Thyroid gland (tissue), 4 donors: ENCODE measurements at regions not wholly inside any gene's neighbourhood (a gene's known extent, or its start where the extent isn't known, plus 50 kb on each side); places are given as distances from the start of the nearest gene placed in this dataset.
"Not testable (repeated sequence)": the region's sequence is repeated elsewhere in the genome, so short reads cannot be mapped to it uniquely, and the experiment has no call there.

ENCODE experiments used
- CTCF ChIP-seq, 6 experiments: fragments of 200-600 bp in 3 of 6; fragments of 450-650 bp in 3 of 6; sonication (generic) in 3 of 6; IDR thresholded peaks; one replicate each; pipeline ENCODE4 v1.5.1; 2016 to 2019; ENCODE audit warnings: antibody characterized with exemption in 6 of 6, mild to moderate bottlenecking in 2 of 6, inconsistent platforms in 1 of 6, moderate library complexity in 1 of 6
- POLR2A ChIP-seq, 2 donors: fragments of 450-650 bp; IDR thresholded peaks; one replicate each; pipeline ENCODE4 v1.6.1; 2017; ENCODE audit warnings: antibody characterized with exemption in 2 of 2, mild to moderate bottlenecking in 2 of 2, moderate library complexity in 1 of 2

DNA sequence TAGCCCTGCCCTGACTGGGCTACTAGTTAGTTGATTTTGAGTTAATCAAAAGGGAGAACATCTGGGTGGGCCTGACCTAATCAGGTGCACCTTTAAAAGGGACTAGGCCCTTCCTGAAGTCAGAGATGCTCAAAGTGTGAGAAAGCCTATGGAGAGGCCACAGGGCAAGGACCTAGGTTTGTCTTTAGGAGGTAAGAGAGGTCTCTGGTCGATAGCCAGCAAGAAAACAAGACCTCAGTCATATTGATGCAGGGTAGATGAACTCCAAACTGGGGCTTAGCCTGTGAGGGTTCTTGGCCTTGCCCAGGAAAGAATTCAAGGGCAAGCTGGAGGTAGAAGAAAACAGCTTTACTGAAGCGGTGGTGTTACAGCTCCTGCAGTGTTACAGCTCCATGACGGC, 73.8 kb downstream of the NPIPB5 start:
- not testable (repeated sequence) for TF ChIP-seq POLR2A, CTCF (IDR thresholded peaks at IDR 0.05)
